22Rv1 (cell line): ENCODE measurements at regions not wholly inside any gene's neighbourhood (a gene's known extent, or its start where the extent isn't known, plus 50 kb on each side); places are given as distances from the start of the nearest gene placed in this dataset.

ENCODE experiments used
- CTCF ChIP-seq: fragments of 450-650 bp; IDR thresholded peaks from 2 replicates; pipeline ENCODE4 v1.5.1; 2017; ENCODE audit warnings: mild to moderate bottlenecking
- ZFX ChIP-seq: fragments of 450-650 bp; IDR thresholded peaks from 2 replicates; pipeline ENCODE4 v1.6.1; 2017; ENCODE audit warnings: antibody characterized with exemption, borderline replicate concordance

GRCh38 chr10:59454171-59454919 is 92.0 kb upstream of the FAM13C start:
- TF ChIP-seq CTCF (no peak), ZFX (no peak)
